AG09319 (cell line): ENCODE measurements at regions not wholly inside any gene's neighbourhood (a gene's known extent, or its start where the extent isn't known, plus 50 kb on each side); places are given as distances from the start of the nearest gene placed in this dataset.
A peak's percentile ranks its signal among the peaks of the same experiment; 100 is the strongest.

ENCODE experiments used
- DNase-seq: peaks from one replicate; pipeline ENCODE4 v3.0.0-alpha.2; 2010; ENCODE audit warnings: low read depth; ENCODE audit errors: extremely low read depth
- CTCF ChIP-seq: IDR thresholded peaks from 2 replicates; pipeline ENCODE4 v1.5.1; 2011; ENCODE audit warnings: low read depth, mild to moderate bottlenecking, inconsistent platforms, low read length, moderate library complexity

- no peak for DNase-seq
- TF ChIP-seq CTCF, result no peak
Measured at GRCh38 chr2:234219046-234219310, 168.5 kb downstream of the SPP2 start.

GRCh38 chr2:234218266-234219045 is 168.0 kb downstream of the SPP2 start:
- no peak for DNase-seq
- no peak; the same call in 1 of the 2 replicates for TF ChIP-seq CTCF

GRCh38 chr2:234212534-234212933 is 162.0 kb downstream of the SPP2 start:
- TF ChIP-seq CTCF, result no peak
- DNase-seq, result no peak

GRCh38 chr2:234211797-234212196 is 161.3 kb downstream of the SPP2 start:
- no peak for TF ChIP-seq CTCF
- DNase-seq, result no peak

GRCh38 chr2:234206738-234207137 is 156.2 kb downstream of the SPP2 start:
- DNase-seq, result no peak
- no peak for TF ChIP-seq CTCF

GRCh38 chr2:234204480-234204879 is 154.0 kb downstream of the SPP2 start:
- no peak for DNase-seq
- TF ChIP-seq CTCF, result no peak

- peak; percentile 42 for DNase-seq
Measured at GRCh38 chr2:234203135-234203984, 152.9 kb downstream of the SPP2 start.

More at GRCh38 chr2:234203135-234203984, 152.9 kb downstream of the SPP2 start:
- TF ChIP-seq CTCF, result no peak
